Endothelial cell of umbilical vein (primary cell): ENCODE measurements at regions not wholly inside any gene's neighbourhood (a gene's known extent, or its start where the extent isn't known, plus 50 kb on each side); places are given as distances from the start of the nearest gene placed in this dataset.

Source experiments
- BruUV-seq: library from RNA; stranded (reverse); fragments of 400-500 nt; replicated peaks from 2 replicates; lab custom pipeline; 2021; lab: Mats Ljungman, UMichigan
- CTCF ChIA-PET: fragments of 300-600, 350-600 bp; sonication (Branson Sonifier 250); formaldehyde crosslinking; loops from one replicate; lab custom pipeline; 2021; ENCODE audit warnings: antibody characterized with exemption, inconsistent platforms; lab: Charles Lee
- POLR2A ChIA-PET: fragments of 300-600, 350-600 bp; sonication (Branson Sonifier 250); formaldehyde crosslinking; loops from one replicate; lab custom pipeline; 2021; ENCODE audit warnings: antibody characterized with exemption, inconsistent platforms; lab: Charles Lee
- DNase-seq: peaks from one replicate; pipeline ENCODE4 v3.0.0-alpha.2; 2011; ENCODE audit warnings: low read depth, low spot score
- FAIRE-seq: peaks from 2 replicates; lab custom pipeline; 2011; peaks lifted over from hg19 to GRCh38; lab: Jason Lieb, UNC
- H2AFZ ChIP-seq: 2 replicates; pipeline ENCODE4 v1.6.0; 2012; ENCODE audit warnings: low read depth, low read length, control low read depth, inconsistent platforms
- H3K27ac ChIP-seq: 2 replicates; pipeline ENCODE4 v1.5.1; 2011; ENCODE audit warnings: low read depth, mild to moderate bottlenecking, control low read depth, low read length, moderate library complexity; ENCODE audit not compliant: insufficient read depth
- H3K27me3 ChIP-seq, 2 experiments: 2 replicates each; pipeline versions ENCODE4 v1.6.0 to v1.6.1; 2011; ENCODE audit warnings: low read length in 2 of 2, mixed read lengths in 1 of 2; ENCODE audit not compliant: control insufficient read depth in 2 of 2, insufficient read depth in 2 of 2
- H3K36me3 ChIP-seq, 2 experiments: 2 replicates in 1 of 2; 3 replicates in 1 of 2; pipeline ENCODE4 v1.5.1; 2011; ENCODE audit warnings: low read length in 2 of 2, mild to moderate bottlenecking in 1 of 2, moderate library complexity in 1 of 2; ENCODE audit not compliant: control insufficient read depth in 2 of 2, insufficient read depth in 2 of 2; ENCODE audit errors: extremely low read depth in 1 of 2
- H3K4me1 ChIP-seq: 3 replicates; pipeline ENCODE4 v1.5.1; 2011; ENCODE audit warnings: mild to moderate bottlenecking, low read length; ENCODE audit not compliant: control insufficient read depth, insufficient read depth; ENCODE audit errors: extremely low read depth
- H3K4me2 ChIP-seq: 2 replicates; pipeline ENCODE4 v1.6.1; 2011; ENCODE audit warnings: low read length, control low read depth, mixed read lengths; ENCODE audit not compliant: insufficient read depth
- H3K4me3 ChIP-seq, 3 experiments: fragments of 200-600 bp in 1 of 3; sonication (generic), shearing (Covaris generic) in 1 of 3; replicated peaks in 1 of 3; 2 replicates each; pipeline ENCODE4 v1.5.1; 2011 to 2016; ENCODE audit warnings: control low read depth in 3 of 3, low read length in 3 of 3, mild to moderate bottlenecking in 2 of 3, inconsistent platforms in 1 of 3, low read depth in 1 of 3, moderate library complexity in 1 of 3; ENCODE audit not compliant: insufficient read depth in 1 of 3
- H3K79me2 ChIP-seq: 2 replicates; pipeline ENCODE4 v1.6.0; 2012; ENCODE audit warnings: low read length, inconsistent platforms; ENCODE audit not compliant: control insufficient read depth, insufficient read depth
- H3K9ac ChIP-seq: replicated peaks from 2 replicates; pipeline ENCODE3; 2011; ENCODE audit warnings: low read length, control low read depth; ENCODE audit not compliant: insufficient read depth; ENCODE audit errors: extremely low read depth
- H3K9me1 ChIP-seq: replicated peaks from 3 replicates; pipeline ENCODE4 v1.6.0; 2011; ENCODE audit warnings: mild to moderate bottlenecking, low read length; ENCODE audit not compliant: control insufficient read depth, insufficient read depth; ENCODE audit errors: extremely low read depth
- H3K9me3 ChIP-seq: replicated peaks from 2 replicates; pipeline ENCODE4 v1.5.1; 2012; ENCODE audit warnings: low read length, inconsistent platforms; ENCODE audit not compliant: control insufficient read depth, insufficient read depth
- H4K20me1 ChIP-seq: replicated peaks from 2 replicates; pipeline ENCODE3; 2011; ENCODE audit warnings: mild to moderate bottlenecking, low read length; ENCODE audit not compliant: control insufficient read depth, insufficient read depth; ENCODE audit errors: extremely low read depth
- EZH2 ChIP-seq: IDR thresholded peaks from 2 replicates; pipeline ENCODE4 v1.6.1; 2012; ENCODE audit warnings: borderline replicate concordance, low read depth, mild to moderate bottlenecking, moderate library complexity, low read length, inconsistent platforms; ENCODE audit not compliant: severe bottlenecking
- FOS ChIP-seq: IDR thresholded peaks from 2 replicates; pipeline ENCODE4 v1.6.1; 2011; ENCODE audit warnings: mild to moderate bottlenecking, low read length, moderate library complexity, borderline replicate concordance; ENCODE audit not compliant: insufficient read depth
- GATA2 ChIP-seq: IDR thresholded peaks from 2 replicates; pipeline ENCODE4 v1.7.0; 2011; ENCODE audit warnings: low read depth, mild to moderate bottlenecking, moderate library complexity, mixed read lengths, low read length; ENCODE audit not compliant: insufficient read length, insufficient read depth
- JUN ChIP-seq: IDR thresholded peaks from 2 replicates; pipeline ENCODE4 v1.6.1; 2011; ENCODE audit warnings: borderline replicate concordance, low read depth; ENCODE audit not compliant: insufficient read length, insufficient read depth
- MAX ChIP-seq: IDR thresholded peaks from 2 replicates; pipeline ENCODE4 v1.6.1; 2011; ENCODE audit not compliant: insufficient read depth, insufficient read length
- MYC ChIP-seq: IDR thresholded peaks from one replicate; pipeline ENCODE4 v1.6.1; 2011; ENCODE audit warnings: mild to moderate bottlenecking, low read depth, low read length
- POLR2A ChIP-seq: IDR thresholded peaks from 2 replicates; pipeline ENCODE4 v1.6.1; 2012; ENCODE audit warnings: low read depth, mild to moderate bottlenecking, control low read depth, low read length
- POLR2AphosphoS5 ChIP-seq: IDR thresholded peaks from 2 replicates; pipeline ENCODE4 v1.6.1; 2012; ENCODE audit warnings: low read depth, mild to moderate bottlenecking, control low read depth, low read length, moderate library complexity; ENCODE audit not compliant: insufficient read depth
- dilution Hi-C: fragments of 300-500 bp; cut with MboI; formaldehyde crosslinking; loops from one replicate; pipeline ENCODE4 v1.15.0; 2019; ENCODE audit warnings: low sequenced_read_pairs; ENCODE audit not compliant: extremely low pct_ligation_motif_present
- intact Hi-C: fragments of 100-400 bp; cut with micrococcal nuclease; formaldehyde crosslinking; loops from one replicate; pipeline ENCODE4 v1.10.0; 2022
- TF ChIP-seq, protein P1 (sequence below), 2 donors: IDR thresholded peaks; 1 replicate in 1 of 2; 2 replicates in 1 of 2; pipeline ENCODE4 v1.5.1; 2011; ENCODE audit warnings: low read length in 2 of 2, mild to moderate bottlenecking in 2 of 2, moderate library complexity in 2 of 2, control low read depth in 1 of 2, inconsistent platforms in 1 of 2, low read depth in 1 of 2; ENCODE audit not compliant: insufficient read depth in 1 of 2; ENCODE audit errors: extremely low read depth in 1 of 2

DNA sequence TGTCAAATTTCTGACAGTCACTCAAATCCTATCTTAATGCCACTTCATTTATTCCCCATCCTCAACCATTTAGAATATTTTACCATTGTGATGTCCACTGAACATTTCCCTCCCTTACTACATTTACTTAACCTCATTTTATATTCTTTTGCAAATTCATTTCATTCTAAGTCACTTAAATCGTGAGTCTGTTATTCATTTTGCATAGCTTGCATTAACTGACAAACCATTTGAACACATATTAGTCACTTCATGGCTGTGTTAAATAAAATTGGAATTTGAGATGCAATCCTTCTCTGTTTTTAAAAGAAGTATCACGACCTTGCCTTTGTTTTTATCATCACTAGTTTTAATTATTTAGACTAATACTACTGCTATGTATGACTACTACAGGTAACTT, 199.4 kb upstream of the COL11A1 start:
- no peak overlapping the region for H2AFZ ChIP-seq
- TF ChIP-seq, protein P1, sequence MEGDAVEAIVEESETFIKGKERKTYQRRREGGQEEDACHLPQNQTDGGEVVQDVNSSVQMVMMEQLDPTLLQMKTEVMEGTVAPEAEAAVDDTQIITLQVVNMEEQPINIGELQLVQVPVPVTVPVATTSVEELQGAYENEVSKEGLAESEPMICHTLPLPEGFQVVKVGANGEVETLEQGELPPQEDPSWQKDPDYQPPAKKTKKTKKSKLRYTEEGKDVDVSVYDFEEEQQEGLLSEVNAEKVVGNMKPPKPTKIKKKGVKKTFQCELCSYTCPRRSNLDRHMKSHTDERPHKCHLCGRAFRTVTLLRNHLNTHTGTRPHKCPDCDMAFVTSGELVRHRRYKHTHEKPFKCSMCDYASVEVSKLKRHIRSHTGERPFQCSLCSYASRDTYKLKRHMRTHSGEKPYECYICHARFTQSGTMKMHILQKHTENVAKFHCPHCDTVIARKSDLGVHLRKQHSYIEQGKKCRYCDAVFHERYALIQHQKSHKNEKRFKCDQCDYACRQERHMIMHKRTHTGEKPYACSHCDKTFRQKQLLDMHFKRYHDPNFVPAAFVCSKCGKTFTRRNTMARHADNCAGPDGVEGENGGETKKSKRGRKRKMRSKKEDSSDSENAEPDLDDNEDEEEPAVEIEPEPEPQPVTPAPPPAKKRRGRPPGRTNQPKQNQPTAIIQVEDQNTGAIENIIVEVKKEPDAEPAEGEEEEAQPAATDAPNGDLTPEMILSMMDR (IDR thresholded peaks at IDR 0.05; ENCODE audit: extremely low read depth in 1 of 2, insufficient read depth in 1 of 2, low read depth in 1 of 2, low read length in 2 of 2) = no peak
- no peak for TF ChIP-seq FOS
- TF ChIP-seq JUN = no peak
- no peak for TF ChIP-seq EZH2
- no peak for TF ChIP-seq GATA2
- TF ChIP-seq MYC = no peak
- TF ChIP-seq MAX = no peak
- no peak for TF ChIP-seq POLR2AphosphoS5
- no peak for TF ChIP-seq POLR2A
- no peaks in the 10 kb centered on the region for H3K36me3 ChIP-seq
- H3K9me1 ChIP-seq = no peaks in the 10 kb centered on the region
- FAIRE-seq = no peak
- H3K27me3 ChIP-seq = no peaks in the 10 kb centered on the region
- H3K9ac ChIP-seq = no peak overlapping the region
- no peak overlapping the region for H3K4me3 ChIP-seq
- DNase-seq = no peak
- H3K4me1 ChIP-seq = no peaks in the 10 kb centered on the region
- ChIA-PET POLR2A (no interaction called here), CTCF (no interaction called here)
- no peaks in the 10 kb centered on the region for H3K9me3 ChIP-seq
- intact Hi-C loops = no loop called here
- no peak overlapping the region for H3K27ac ChIP-seq
- BruUV-seq = no TSS peak
- no peaks in the 10 kb centered on the region for H4K20me1 ChIP-seq
- dilution Hi-C loops = no loop called here
- no peaks in the 10 kb centered on the region for H3K79me2 ChIP-seq
- H3K4me2 ChIP-seq = no peak overlapping the region
